ENCODE measurements at regions not wholly inside any gene's neighbourhood (a gene's known extent, or its start where the extent isn't known, plus 50 kb on each side); places are given as distances from the start of the nearest gene placed in this dataset.

DNA sequence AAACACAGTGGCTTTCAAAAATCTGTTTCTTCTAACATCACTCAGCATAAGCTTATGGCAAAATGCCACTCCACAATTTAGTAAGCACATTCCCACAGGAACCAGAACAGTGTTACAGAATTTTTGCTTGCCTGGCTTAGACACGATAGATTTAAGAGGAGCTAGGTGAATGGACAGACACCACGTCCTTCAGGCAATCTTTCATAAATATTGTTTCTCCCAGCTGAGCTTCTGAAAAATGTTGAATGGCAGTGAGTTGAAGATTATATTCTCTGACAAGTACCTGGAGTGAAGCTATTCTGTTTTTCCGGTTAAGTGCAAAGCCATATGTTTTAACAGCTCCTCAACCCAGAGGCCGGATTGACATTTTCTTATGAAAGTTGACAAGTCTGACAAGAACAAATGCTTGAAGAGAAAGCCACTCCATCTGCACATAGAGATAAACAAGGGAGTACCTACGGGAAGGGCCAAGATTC, 102.0 kb downstream of the FSCB start:
- Mint-ChIP-seq H3K9me3 (no peaks in the 10 kb centered on the region), H3K27me3 (ENCODE audit: insufficient read depth, low read depth, poor library complexity) (no peaks in the 10 kb centered on the region), H3K4me3 (no peak overlapping the region), H3K27ac (no peak overlapping the region), H3K4me1 (no peaks in the 10 kb centered on the region), H3K36me3 (ENCODE audit: low read depth) (no peaks in the 10 kb centered on the region)
- no peaks in the 10 kb centered on the region for H3K4me1 ChIP-seq (ENCODE audit: insufficient read depth)
- H3K27me3 ChIP-seq (ENCODE audit: insufficient read depth) = no peaks in the 10 kb centered on the region
- no peaks in the 10 kb centered on the region for H3K79me2 ChIP-seq (replicated peaks; ENCODE audit: insufficient read depth)
- no peak overlapping the region for H2AFZ ChIP-seq
- no peaks in the 10 kb centered on the region for H3F3A ChIP-seq (replicated peaks; ENCODE audit: low read depth)
- ATAC-seq (no peak), DNase-seq (ENCODE audit: low spot score) (no peak)
- TF ChIP-seq POLR2AphosphoS5 (IDR thresholded peaks at IDR 0.05; ENCODE audit: low read depth) (no peak), ZNF331 (CRISPR knock-in tag; IDR thresholded peaks at IDR 0.05; ENCODE audit: low read depth) (no peak), CREB1 (CRISPR knock-in tag; IDR thresholded peaks at IDR 0.05; ENCODE audit: low read depth) (no peak), NANOG (IDR thresholded peaks at IDR 0.05; ENCODE audit: borderline replicate concordance) (no peak), EZH2 (IDR thresholded peaks at IDR 0.05; ENCODE audit: low read depth, unreplicated experiment) (no peak), ZNF114 (CRISPR knock-in tag; IDR thresholded peaks at IDR 0.05) (no peak), STAT1 (IDR thresholded peaks at IDR 0.05; ENCODE audit: unreplicated experiment) (no peak), CTCF (conservative IDR thresholded peaks at IDR 0.05; ENCODE audit: low read depth in 2 of 2) (no peak)
- TF ChIP-seq, protein P1, sequence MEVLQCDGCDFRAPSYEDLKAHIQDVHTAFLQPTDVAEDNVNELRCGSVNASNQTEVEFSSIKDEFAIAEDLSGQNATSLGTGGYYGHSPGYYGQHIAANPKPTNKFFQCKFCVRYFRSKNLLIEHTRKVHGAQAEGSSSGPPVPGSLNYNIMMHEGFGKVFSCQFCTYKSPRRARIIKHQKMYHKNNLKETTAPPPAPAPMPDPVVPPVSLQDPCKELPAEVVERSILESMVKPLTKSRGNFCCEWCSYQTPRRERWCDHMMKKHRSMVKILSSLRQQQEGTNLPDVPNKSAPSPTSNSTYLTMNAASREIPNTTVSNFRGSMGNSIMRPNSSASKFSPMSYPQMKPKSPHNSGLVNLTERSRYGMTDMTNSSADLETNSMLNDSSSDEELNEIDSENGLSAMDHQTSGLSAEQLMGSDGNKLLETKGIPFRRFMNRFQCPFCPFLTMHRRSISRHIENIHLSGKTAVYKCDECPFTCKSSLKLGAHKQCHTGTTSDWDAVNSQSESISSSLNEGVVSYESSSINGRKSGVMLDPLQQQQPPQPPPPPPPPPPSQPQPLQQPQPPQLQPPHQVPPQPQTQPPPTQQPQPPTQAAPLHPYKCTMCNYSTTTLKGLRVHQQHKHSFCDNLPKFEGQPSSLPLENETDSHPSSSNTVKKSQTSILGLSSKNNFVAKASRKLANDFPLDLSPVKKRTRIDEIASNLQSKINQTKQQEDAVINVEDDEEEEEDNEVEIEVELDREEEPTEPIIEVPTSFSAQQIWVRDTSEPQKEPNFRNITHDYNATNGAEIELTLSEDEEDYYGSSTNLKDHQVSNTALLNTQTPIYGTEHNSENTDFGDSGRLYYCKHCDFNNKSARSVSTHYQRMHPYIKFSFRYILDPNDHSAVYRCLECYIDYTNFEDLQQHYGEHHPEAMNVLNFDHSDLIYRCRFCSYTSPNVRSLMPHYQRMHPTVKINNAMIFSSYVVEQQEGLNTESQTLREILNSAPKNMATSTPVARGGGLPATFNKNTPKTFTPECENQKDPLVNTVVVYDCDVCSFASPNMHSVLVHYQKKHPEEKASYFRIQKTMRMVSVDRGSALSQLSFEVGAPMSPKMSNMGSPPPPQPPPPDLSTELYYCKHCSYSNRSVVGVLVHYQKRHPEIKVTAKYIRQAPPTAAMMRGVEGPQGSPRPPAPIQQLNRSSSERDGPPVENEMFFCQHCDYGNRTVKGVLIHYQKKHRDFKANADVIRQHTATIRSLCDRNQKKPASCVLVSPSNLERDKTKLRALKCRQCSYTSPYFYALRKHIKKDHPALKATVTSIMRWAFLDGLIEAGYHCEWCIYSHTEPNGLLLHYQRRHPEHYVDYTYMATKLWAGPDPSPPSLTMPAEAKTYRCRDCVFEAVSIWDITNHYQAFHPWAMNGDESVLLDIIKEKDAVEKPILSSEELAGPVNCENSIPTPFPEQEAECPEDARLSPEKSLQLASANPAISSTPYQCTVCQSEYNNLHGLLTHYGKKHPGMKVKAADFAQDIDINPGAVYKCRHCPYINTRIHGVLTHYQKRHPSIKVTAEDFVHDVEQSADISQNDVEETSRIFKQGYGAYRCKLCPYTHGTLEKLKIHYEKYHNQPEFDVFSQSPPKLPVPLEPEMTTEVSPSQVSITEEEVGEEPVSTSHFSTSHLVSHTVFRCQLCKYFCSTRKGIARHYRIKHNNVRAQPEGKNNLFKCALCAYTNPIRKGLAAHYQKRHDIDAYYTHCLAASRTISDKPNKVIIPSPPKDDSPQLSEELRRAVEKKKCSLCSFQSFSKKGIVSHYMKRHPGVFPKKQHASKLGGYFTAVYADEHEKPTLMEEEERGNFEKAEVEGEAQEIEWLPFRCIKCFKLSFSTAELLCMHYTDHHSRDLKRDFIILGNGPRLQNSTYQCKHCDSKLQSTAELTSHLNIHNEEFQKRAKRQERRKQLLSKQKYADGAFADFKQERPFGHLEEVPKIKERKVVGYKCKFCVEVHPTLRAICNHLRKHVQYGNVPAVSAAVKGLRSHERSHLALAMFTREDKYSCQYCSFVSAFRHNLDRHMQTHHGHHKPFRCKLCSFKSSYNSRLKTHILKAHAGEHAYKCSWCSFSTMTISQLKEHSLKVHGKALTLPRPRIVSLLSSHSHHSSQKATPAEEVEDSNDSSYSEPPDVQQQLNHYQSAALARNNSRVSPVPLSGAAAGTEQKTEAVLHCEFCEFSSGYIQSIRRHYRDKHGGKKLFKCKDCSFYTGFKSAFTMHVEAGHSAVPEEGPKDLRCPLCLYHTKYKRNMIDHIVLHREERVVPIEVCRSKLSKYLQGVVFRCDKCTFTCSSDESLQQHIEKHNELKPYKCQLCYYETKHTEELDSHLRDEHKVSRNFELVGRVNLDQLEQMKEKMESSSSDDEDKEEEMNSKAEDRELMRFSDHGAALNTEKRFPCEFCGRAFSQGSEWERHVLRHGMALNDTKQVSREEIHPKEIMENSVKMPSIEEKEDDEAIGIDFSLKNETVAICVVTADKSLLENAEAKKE (CRISPR knock-in tag; IDR thresholded peaks at IDR 0.05) = no peak
- TF ChIP-seq, protein P2, sequence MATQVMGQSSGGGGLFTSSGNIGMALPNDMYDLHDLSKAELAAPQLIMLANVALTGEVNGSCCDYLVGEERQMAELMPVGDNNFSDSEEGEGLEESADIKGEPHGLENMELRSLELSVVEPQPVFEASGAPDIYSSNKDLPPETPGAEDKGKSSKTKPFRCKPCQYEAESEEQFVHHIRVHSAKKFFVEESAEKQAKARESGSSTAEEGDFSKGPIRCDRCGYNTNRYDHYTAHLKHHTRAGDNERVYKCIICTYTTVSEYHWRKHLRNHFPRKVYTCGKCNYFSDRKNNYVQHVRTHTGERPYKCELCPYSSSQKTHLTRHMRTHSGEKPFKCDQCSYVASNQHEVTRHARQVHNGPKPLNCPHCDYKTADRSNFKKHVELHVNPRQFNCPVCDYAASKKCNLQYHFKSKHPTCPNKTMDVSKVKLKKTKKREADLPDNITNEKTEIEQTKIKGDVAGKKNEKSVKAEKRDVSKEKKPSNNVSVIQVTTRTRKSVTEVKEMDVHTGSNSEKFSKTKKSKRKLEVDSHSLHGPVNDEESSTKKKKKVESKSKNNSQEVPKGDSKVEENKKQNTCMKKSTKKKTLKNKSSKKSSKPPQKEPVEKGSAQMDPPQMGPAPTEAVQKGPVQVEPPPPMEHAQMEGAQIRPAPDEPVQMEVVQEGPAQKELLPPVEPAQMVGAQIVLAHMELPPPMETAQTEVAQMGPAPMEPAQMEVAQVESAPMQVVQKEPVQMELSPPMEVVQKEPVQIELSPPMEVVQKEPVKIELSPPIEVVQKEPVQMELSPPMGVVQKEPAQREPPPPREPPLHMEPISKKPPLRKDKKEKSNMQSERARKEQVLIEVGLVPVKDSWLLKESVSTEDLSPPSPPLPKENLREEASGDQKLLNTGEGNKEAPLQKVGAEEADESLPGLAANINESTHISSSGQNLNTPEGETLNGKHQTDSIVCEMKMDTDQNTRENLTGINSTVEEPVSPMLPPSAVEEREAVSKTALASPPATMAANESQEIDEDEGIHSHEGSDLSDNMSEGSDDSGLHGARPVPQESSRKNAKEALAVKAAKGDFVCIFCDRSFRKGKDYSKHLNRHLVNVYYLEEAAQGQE (IDR thresholded peaks at IDR 0.05; ENCODE audit: unreplicated experiment) = no peak
- TF ChIP-seq, protein P3, sequence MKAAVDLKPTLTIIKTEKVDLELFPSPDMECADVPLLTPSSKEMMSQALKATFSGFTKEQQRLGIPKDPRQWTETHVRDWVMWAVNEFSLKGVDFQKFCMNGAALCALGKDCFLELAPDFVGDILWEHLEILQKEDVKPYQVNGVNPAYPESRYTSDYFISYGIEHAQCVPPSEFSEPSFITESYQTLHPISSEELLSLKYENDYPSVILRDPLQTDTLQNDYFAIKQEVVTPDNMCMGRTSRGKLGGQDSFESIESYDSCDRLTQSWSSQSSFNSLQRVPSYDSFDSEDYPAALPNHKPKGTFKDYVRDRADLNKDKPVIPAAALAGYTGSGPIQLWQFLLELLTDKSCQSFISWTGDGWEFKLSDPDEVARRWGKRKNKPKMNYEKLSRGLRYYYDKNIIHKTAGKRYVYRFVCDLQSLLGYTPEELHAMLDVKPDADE (IDR thresholded peaks at IDR 0.05) = no peak
- H3K4me2 ChIP-seq = no peak overlapping the region
- no peak overlapping the region for H3K27ac ChIP-seq (ENCODE audit: low read depth)
- no peaks in the 10 kb centered on the region for H4K20me1 ChIP-seq (replicated peaks; ENCODE audit: insufficient read depth)
- H3K9me2 ChIP-seq (ENCODE audit: insufficient read depth) = no peaks in the 10 kb centered on the region
- no peak overlapping the region for H3K4me3 ChIP-seq
- H3K36me3 ChIP-seq (ENCODE audit: insufficient read depth) = no peaks in the 10 kb centered on the region

Data from GM23338 (cell line).